Stimulated activated CD8-positive, alpha-beta memory T cell treated with anti-CD3 and anti-CD28 coated beads, Interleukin-4, amount 100 ng/mL, for 4 hours (primary cell): ENCODE measurements at regions not wholly inside any gene's neighbourhood (a gene's known extent, or its start where the extent isn't known, plus 50 kb on each side); places are given as distances from the start of the nearest gene placed in this dataset.

Source experiments
- DNase-seq, 2 donors: peaks; one replicate each; pipeline ENCODE4 v3.0.0-alpha.2; 2020; ENCODE audit warnings: low read depth in 2 of 2, low spot score in 1 of 2

- DNase-seq, result no peak
These were observed 345.1 kb upstream of the CCDC54 start for GRCh38 chr3:107032111-107032510.

GRCh38 chr3:107034142-107034541 lies 343.1 kb upstream of the CCDC54 start:
- no peak for DNase-seq

GRCh38 chr3:107035176-107035575 lies 342.1 kb upstream of the CCDC54 start:
- no peak for DNase-seq

- DNase-seq, result no peak
These were observed 332.6 kb upstream of the CCDC54 start for GRCh38 chr3:107044677-107045076.

GRCh38 chr3:107045791-107046190 lies 331.4 kb upstream of the CCDC54 start:
- no peak for DNase-seq

GRCh38 chr3:107055181-107055942 lies 321.9 kb upstream of the CCDC54 start:
- DNase-seq, result no peak

- DNase-seq, result no peak
These were observed 315.8 kb upstream of the CCDC54 start for GRCh38 chr3:107061466-107061865.

- DNase-seq, result no peak
These were observed 314.9 kb upstream of the CCDC54 start for GRCh38 chr3:107062310-107062709.

GRCh38 chr3:107062787-107063186 lies 314.5 kb upstream of the CCDC54 start:
- DNase-seq, result no peak

- no peak for DNase-seq
These were observed 313.9 kb upstream of the CCDC54 start for GRCh38 chr3:107063351-107063750.

GRCh38 chr3:107064405-107065060 lies 312.7 kb upstream of the CCDC54 start:
- DNase-seq, result peak; percentile 4 to 33

- DNase-seq, result no peak
These were observed 312.0 kb upstream of the CCDC54 start for GRCh38 chr3:107065094-107065861.

- no peak for DNase-seq
These were observed 309.8 kb upstream of the CCDC54 start for GRCh38 chr3:107067421-107067820.

- DNase-seq, result no peak
These were observed 308.3 kb upstream of the CCDC54 start for GRCh38 chr3:107068980-107069379.

- DNase-seq, result no peak
These were observed 300.3 kb upstream of the CCDC54 start for GRCh38 chr3:107076946-107077345.

GRCh38 chr3:107077391-107077790 lies 299.8 kb upstream of the CCDC54 start:
- DNase-seq, result no peak

- no peak for DNase-seq
These were observed 294.7 kb upstream of the CCDC54 start for GRCh38 chr3:107082527-107082926.

GRCh38 chr3:107085261-107085660 lies 292.0 kb upstream of the CCDC54 start:
- no peak for DNase-seq

- DNase-seq, result no peak
These were observed 285.1 kb upstream of the CCDC54 start for GRCh38 chr3:107092121-107092520.

GRCh38 chr3:107098864-107099263 lies 278.4 kb upstream of the CCDC54 start:
- DNase-seq, result no peak

- DNase-seq, result no peak
These were observed 277.1 kb upstream of the CCDC54 start for GRCh38 chr3:107100137-107100536.

GRCh38 chr3:107100573-107100972 lies 276.7 kb upstream of the CCDC54 start:
- DNase-seq, result no peak
